LoVo (cell line): ENCODE measurements at regions not wholly inside any gene's neighbourhood (a gene's known extent, or its start where the extent isn't known, plus 50 kb on each side); places are given as distances from the start of the nearest gene placed in this dataset.

ENCODE experiments used
- DNase-seq: peaks from one replicate; pipeline ENCODE4 v3.0.0-alpha.2; 2016; ENCODE audit warnings: low spot score

DNA sequence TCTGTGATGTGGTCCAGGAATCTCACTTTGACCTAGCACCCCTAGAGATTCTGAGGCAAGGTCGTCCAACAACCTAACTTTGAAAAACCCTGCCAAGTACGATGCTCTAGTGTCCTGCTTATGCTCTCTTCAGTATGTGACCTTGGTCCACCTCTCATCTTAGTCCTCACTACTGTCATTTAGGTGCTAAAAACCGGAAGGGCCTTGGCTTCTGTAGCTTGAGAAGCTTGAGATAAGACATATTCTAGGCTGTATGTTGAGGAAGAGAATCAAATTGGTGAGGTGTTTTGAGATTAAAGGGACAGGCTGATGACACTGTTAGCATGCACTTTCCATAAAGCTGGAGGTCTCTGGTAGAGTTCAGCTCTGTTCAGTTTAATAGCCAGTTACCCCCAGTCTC, 57.0 kb upstream of the MTPN start:
- DNase-seq: no peak

DNA sequence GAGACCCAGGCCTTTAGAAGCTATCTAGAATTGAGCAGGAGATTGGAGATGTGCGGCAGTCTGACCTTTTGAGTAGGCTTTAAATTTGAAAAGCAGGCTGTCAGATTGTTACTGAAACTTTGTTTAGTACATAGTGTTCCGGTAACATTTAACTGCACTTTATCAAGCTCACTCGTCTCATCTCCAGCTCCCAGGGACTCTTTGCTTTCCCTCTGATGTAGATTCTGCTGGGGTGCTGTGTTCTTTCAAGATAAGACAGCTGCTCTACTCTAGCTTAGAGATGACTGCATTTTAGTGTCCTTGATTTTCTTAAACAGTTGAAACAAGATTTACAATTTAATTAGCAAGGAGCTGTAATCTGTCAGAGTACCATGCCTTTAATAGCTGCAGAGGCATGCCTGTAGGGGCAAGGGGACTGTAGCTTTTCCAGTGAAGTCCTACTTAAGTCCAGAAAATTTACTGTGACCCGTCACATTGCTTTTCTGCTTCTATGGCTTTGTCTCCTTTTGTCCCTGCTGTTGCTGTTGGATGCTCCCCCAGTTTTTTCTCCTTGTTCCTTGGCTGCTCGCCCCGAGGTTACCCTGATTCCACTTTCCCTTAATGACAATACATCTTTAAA, 56.4 kb upstream of the MTPN start:
- no peak for DNase-seq

DNA sequence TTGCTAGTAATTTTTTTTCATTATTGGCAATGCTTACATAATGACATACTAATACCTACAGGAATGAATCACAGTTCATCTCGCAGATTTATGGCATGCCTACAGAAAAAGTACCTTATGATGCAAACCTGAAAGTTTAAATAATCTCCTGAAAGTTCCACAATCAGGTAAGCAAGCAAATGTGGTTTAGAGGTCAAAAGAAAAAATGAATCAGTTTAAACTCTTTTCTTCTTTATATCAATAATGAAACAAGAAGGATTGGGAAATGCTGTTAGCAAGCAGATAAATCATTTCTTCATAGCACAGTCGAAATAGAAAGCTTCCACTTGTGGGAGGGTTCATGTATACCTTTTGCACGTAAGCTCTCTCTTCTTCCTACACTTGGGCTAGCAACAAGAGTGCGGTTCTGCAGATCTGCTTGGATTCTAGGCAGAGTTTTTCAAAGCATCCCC, 53.7 kb upstream of the MTPN start:
- DNase-seq: no peak

DNA sequence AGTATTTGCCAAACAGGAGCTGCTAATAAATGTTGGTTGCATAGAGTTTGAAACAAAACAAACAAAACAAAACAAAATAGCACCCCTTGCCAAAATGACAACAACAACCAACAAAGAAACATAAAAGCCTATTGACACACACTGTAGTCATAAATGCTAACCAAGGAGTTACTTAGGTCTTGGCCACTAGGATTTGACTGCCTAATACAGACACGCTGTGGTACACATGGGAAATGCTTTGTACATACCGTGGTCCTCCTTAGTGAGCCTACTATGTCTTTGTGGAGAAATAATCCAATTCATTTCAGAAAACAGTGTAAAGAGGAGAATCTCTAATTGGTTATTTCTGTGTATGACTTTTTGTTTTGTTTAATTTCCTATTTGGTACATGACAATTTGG, 53.2 kb upstream of the MTPN start:
- DNase-seq: no peak

DNA sequence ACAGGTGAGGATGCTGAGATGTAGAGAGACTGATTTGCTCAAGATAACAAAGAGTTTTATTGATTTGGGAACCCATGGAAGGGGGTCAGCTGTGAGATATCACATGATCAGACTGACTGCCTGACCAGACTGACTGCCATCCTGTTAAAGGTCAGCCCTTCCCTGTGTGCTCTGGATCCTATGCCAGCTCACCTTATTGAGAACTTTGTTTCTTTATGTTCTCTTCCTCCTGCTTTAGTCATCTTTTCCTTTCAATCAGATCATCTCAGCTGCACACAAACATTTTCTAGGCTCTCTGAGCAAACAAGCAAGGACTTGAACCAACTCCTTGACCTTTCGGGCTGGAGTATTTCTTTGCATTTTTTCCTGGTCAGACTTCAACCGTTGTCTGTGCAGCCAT, 50.0 kb upstream of the MTPN start:
- no peak for DNase-seq
